Stimulated activated CD4-positive, alpha-beta T cell treated with anti-CD3 and anti-CD28 coated beads, Interleukin-15, amount 100 ng/mL, for 48 hours (primary cell): ENCODE measurements at regions not wholly inside any gene's neighbourhood (a gene's known extent, or its start where the extent isn't known, plus 50 kb on each side); places are given as distances from the start of the nearest gene placed in this dataset.

Source experiments
- DNase-seq, 2 donors: peaks; one replicate each; pipeline ENCODE4 v3.0.0-alpha.2; 2020; ENCODE audit warnings: low read depth in 2 of 2

GRCh38 chr2:120809151-120809550, 73.5 kb downstream of the GLI2 start:
- DNase-seq: no peak

DNA sequence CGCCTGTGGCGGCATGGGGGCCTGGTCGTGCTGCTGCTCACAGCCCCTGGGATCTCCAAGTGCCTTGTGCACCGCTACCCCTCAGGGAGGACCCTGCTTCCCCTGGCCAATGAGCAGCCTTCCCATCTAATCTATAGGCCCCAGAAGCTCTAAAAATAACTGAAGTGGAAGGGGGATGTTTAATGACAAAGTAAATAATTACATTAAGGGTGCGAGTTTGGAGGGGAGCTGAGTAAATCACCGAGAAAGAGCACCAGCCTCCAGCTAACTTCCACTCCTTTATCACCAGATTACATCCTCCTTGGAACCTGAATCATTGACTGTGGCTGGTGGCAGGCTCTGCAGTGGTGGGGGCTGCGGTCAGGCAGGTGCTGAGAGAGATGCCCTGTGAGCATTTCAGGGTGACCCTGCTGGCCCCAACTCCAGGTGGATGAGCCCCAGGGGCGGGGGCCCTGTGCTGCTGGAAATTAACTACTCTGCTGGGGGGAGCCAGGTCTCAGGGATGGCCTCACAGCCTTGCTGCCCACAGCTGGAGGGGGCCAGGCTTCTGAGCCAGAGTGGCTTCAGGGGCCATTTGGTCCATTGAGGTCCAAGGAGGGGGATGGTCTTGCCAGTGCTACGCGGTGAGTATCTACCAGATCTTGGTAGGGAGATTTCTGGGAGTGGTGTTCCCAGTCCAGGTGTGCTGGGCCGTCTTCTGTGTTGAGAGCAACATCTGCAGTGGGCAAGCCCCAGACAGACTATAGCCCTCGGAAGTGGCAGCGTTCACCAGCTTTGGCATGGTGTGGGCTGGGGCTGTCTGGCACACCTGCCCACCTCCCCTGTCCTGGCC, 74.2 kb downstream of the GLI2 start:
- no peak for DNase-seq

DNA sequence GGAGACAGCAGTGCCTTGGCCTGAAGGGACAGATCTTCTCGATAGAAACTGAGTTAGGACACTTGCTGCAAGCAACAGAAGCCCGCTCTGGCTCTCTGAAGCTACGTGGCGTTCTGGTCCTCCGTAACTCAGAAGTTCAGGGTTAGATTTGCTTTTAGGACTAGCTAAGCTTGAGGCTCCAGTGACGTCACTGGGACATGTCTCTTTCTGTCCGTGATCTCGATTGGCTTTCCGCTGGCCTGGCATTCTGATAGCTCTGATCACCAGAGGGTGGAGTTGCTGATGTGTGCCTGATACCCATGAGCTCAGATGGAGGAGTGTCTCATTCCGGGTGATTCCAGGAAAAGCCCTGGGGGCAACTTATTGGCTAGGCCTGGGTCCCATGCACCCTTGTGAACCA, 75.0 kb downstream of the GLI2 start:
- no peak for DNase-seq

DNA sequence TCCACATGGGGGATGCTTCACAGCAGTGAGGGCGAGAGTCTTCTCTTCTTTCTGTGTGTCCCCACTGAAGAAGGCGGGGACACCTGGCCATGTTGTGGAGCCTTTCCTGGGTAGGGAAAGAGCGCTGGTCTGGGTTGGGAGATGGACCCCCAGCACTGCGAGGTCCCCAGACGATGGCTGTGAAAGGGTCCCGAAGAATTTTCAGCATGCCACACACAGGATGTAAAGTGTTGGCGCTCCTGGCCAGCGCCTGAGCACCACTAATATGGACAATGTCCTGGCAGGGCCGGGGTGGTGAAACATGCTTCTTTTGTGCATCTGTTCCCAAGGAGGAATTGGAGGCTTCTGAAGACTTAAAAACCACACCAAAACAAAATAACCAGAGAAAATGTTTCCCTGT, 77.2 kb downstream of the GLI2 start:
- no peak for DNase-seq

DNA sequence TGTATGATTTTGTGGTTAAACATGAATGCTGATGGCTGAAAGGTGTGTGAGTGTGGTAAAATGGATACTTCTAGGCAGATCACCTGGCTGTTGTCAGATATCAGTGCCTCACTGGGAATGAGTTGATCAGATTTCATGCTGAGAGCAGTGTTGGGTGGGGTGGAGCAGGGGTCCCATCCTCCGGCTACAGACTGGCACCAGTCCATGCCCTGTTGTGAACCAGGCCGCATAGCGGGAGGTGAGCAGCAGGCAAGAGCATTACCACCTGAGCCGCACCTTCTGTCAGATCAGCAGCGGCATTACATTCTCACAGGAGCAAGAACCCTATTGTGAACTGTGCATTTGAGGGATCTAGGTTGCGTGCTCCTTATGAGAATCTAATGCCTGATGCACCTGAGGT, 78.7 kb downstream of the GLI2 start:
- DNase-seq: no peak

DNA sequence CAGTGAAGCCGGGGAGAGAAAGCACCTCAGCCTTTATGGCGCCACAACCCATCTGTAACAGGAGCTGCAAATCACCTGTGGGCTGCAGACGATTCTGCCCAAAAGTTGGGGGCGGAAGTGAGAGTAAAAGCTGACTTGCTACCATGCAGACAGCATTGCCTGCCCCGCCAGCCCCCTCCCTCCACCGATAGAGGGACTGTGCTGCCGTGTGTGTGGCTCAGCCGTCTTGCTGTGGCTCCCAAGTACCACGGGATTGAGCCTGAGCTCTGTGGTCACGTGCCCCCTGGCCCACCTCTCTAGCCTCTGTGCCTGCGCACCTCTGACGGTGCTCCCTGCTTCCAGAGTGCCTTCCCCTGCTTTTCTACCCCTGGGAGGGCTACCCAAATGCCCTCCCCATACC, 79.6 kb downstream of the GLI2 start:
- no peak for DNase-seq

- DNase-seq: no peak
Observed at GRCh38 chr2:120817136-120817955, 81.7 kb downstream of the GLI2 start.

GRCh38 chr2:120817956-120818325, 82.3 kb downstream of the GLI2 start:
- no peak for DNase-seq

GRCh38 chr2:120818441-120818920, 82.8 kb downstream of the GLI2 start:
- no peak for DNase-seq

GRCh38 chr2:120819720-120820210, 84.1 kb downstream of the GLI2 start:
- DNase-seq: no peak

DNA sequence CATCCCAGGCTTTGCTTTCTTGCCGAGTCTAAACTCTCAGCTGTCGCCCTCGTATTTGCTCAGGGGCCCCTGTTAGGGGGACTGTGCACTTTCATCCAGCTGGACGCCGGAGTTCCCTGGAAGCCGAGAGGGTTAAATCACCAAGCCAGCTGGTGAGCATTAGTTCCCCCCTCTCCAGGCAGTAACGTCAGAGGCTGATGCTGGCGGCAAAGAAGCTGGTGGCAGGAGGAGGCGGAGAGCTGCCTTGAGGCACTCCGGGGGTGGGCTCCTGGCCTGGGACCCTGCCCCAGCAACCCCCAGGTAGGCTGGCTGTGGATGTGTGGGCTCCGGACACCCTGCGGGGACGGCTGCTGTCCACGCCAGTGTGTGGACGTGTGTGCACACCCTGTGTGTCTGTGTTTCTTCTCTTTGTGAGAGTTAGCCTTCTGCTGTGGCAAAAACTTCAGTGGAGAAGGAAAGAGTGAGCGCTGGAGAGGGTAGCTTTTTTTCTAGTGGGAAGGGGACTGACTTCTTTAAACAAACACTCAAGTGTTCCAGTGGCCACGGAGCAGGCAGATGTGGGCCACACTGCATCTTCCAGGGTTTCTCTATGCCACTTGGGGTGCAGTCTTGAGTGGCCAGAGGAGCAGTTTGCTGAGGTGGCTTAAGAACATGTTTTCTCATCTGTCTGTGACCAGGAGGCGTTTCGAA, 84.7 kb downstream of the GLI2 start:
- DNase-seq: no peak

DNA sequence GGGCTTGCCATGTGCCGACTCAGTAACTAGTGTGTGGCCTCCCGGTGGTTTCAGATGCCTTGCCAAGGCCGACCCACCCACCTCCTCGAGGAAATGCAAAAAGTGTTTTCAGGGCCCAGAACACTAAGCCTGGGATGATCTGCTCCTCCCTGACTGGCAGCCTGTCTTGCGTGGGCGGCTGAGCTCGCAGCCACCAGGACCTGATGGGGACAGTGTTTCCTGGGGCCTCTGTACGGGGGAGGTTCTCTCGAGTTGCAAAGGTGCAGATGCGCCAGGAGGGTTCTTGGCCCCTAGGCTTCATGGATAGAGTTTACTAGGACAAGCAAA, 85.2 kb downstream of the GLI2 start:
- no peak for DNase-seq

GRCh38 chr2:120821446-120822160, 85.9 kb downstream of the GLI2 start:
- DNase-seq: no peak

DNA sequence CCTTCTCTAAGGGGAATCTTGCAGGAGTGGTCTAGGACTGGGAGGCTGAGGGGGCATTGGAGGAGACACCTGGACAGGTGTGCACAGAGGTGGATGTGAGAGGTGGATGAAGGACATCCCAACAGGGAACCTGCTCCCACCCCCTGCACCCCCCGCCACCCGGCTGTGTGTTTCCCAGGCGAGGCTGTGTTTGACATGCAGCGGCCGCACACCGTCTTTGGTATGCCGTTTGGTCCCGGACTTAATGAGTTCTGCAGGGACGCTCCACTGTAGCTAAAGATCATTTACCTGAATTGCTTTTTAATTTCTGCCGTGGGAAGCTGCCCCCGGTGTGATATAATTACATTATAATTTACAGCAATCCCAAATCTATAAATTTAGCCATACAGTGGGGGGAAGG, 87.3 kb downstream of the GLI2 start:
- no peak for DNase-seq

DNA sequence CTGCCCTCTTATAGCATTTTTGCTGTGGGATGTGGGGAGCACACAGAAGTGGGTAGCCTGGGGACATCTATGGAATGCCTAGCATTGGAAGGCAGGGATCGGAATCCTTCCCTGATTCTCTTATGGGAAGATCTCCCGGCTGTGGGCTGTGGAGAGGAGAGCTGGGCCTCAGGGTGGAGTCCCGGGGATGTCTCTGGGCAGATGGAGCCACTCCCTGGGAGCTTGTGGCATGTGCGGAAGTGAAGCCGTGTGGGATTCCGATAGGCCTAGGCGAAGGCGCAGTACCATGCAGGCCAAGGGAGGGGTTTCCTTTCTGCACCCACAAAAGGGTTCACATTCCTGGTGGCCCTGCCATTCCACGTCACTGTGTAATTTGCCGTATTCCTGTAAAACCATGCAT, 87.9 kb downstream of the GLI2 start:
- DNase-seq: no peak

- DNase-seq: no peak
Observed at GRCh38 chr2:120824246-120824645, 88.6 kb downstream of the GLI2 start.

- DNase-seq: no peak
Observed at GRCh38 chr2:120825370-120826259, 89.9 kb downstream of the GLI2 start.

DNA sequence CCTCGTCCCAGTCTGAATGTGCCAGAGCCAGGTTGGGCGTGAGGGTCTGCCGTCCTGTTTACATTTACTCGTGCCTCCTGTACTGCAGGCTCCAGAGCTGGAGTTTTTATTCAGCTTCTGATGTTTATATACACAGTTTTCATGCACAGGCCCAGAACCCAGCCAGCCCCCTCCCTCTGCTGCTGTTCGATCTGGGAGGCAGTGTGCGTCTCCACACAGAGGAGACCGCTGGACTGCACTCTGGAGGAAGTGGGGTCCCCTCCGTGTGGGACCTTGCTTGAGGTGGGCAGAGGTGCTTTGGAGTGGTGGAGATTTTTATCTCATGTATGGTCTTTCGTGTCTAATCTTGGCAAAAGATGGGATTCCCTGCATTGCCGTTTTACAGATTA, 90.6 kb downstream of the GLI2 start:
- no peak for DNase-seq

DNA sequence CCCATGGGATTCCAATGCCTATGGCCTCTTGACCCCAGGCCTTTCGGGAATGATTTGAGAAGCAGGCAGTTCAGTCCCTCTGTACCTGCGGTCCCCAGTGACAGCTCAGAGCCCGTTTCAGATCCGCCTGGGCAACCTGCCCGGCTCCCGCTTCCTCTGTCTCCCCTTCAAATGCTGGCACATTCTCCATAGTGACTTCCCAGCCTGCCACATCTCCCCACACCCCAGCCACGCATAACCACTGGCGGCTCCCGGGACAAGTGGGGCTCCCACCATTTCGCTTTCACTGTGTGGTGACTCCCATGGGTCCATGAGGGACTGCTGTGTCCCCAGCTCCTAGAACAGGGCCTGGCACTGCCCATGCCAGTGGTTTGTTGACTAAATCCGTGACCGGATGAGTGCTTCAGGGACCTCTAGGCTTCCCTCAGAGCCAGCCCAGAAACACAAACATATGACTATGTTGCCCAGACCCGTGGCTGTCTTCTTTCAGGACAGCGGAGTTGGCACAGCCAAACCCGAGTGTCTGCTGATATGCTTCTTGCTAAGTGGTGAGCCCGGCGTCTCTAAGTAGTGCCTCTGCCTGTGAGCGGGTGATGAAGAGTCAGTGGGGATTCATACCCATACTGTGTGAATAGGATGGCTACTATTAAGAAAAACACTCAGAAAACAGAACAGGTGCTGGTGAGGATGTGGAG, 91.2 kb downstream of the GLI2 start:
- no peak for DNase-seq

- no peak for DNase-seq
Observed at GRCh38 chr2:120828066-120828465, 92.4 kb downstream of the GLI2 start.
